HG02623 (cell line): ENCODE measurements at regions not wholly inside any gene's neighbourhood (a gene's known extent, or its start where the extent isn't known, plus 50 kb on each side); places are given as distances from the start of the nearest gene placed in this dataset.
"Not testable (repeated sequence)": the region's sequence is repeated elsewhere in the genome, so short reads cannot be mapped to it uniquely, and the experiment has no call there.

ENCODE experiments used
- ATAC-seq: cut with Tn5 transposase; IDR thresholded peaks from one replicate; pipeline ENCODE4 v1.9.1; 2021; ENCODE audit warnings: moderate library complexity; ENCODE audit not compliant: unreplicated experiment

- ATAC-seq, result no peak
Measured at GRCh38 chr10:33913194-33913593, 578.7 kb upstream of the NRP1 start.

GRCh38 chr10:33909476-33909875 is 575.0 kb upstream of the NRP1 start:
- ATAC-seq, result not testable (repeated sequence)

- no peak for ATAC-seq
Measured at GRCh38 chr10:33901166-33901565, 566.7 kb upstream of the NRP1 start.

GRCh38 chr10:33900596-33900995 is 566.1 kb upstream of the NRP1 start:
- no peak for ATAC-seq

GRCh38 chr10:33899578-33900531 is 565.4 kb upstream of the NRP1 start:
- ATAC-seq, result no peak

- ATAC-seq, result no peak
Measured at GRCh38 chr10:33897291-33897752, 562.9 kb upstream of the NRP1 start.

GRCh38 chr10:33893506-33893905 is 559.0 kb upstream of the NRP1 start:
- ATAC-seq, result no peak

GRCh38 chr10:33889371-33889770 is 554.9 kb upstream of the NRP1 start:
- no peak for ATAC-seq

GRCh38 chr10:33887188-33887587 is 552.7 kb upstream of the NRP1 start:
- no peak for ATAC-seq

GRCh38 chr10:33886299-33886698 is 551.8 kb upstream of the NRP1 start:
- no peak for ATAC-seq

- no peak for ATAC-seq
Measured at GRCh38 chr10:33884604-33885003, 550.1 kb upstream of the NRP1 start.

- ATAC-seq, result no peak
Measured at GRCh38 chr10:33883881-33884280, 549.4 kb upstream of the NRP1 start.

- ATAC-seq, result no peak
Measured at GRCh38 chr10:33882996-33883395, 548.5 kb upstream of the NRP1 start.

GRCh38 chr10:33880291-33880690 is 545.8 kb upstream of the NRP1 start:
- ATAC-seq, result no peak

GRCh38 chr10:33878238-33878786 is 543.8 kb upstream of the NRP1 start:
- no peak for ATAC-seq

GRCh38 chr10:33876584-33877400 is 542.3 kb upstream of the NRP1 start:
- no peak for ATAC-seq

- ATAC-seq, result no peak
Measured at GRCh38 chr10:33875924-33876583, 541.6 kb upstream of the NRP1 start.

GRCh38 chr10:33871061-33871956 is 536.8 kb upstream of the NRP1 start:
- no peak for ATAC-seq

- no peak for ATAC-seq
Measured at GRCh38 chr10:33869481-33869880, 535.0 kb upstream of the NRP1 start.

- ATAC-seq, result no peak
Measured at GRCh38 chr10:33869028-33869427, 534.6 kb upstream of the NRP1 start.
